SK-N-SH (cell line): ENCODE measurements at regions not wholly inside any gene's neighbourhood (a gene's known extent, or its start where the extent isn't known, plus 50 kb on each side); places are given as distances from the start of the nearest gene placed in this dataset.

Source experiments
- CTCF ChIA-PET: fragments of 300-600, 350-600 bp; formaldehyde crosslinking; extraction: SDS; loops from one replicate; lab custom pipeline; 2021; lab: Yijun Ruan, JAX
- POLR2A ChIA-PET: fragments of 350-600 bp; sonication (Branson Sonifier 250); formaldehyde crosslinking; extraction: SDS; loops from one replicate; lab custom pipeline; 2020; ENCODE audit warnings: antibody characterized with exemption, inconsistent platforms; lab: Yijun Ruan, JAX
- DNase-seq: peaks from one replicate; pipeline ENCODE4 v3.0.0; 2012
- H2AFZ ChIP-seq: fragments of 200-600 bp; sonication (generic); 2 replicates; pipeline ENCODE4 v1.8.1; 2016; ENCODE audit warnings: antibody characterized with exemption, mild to moderate bottlenecking, low read depth
- H3F3A ChIP-seq: fragments of 200-600 bp; sonication (generic); replicated peaks from 2 replicates; pipeline ENCODE3; 2016; ENCODE audit warnings: antibody characterized with exemption, mild to moderate bottlenecking; ENCODE audit not compliant: insufficient read depth
- H3K27ac ChIP-seq, 2 experiments: fragments of 200-500 bp in 1 of 2; fragments of 200-600 bp in 1 of 2; sonication (Bioruptor generic) in 1 of 2; sonication (generic), shearing (Covaris generic) in 1 of 2; 2 replicates each; pipeline versions ENCODE4 v1.5.1 to v1.6.1; 2014 to 2016; ENCODE audit warnings: low read depth in 2 of 2, inconsistent platforms in 1 of 2, low read length in 1 of 2, mild to moderate bottlenecking in 1 of 2, mixed read lengths in 1 of 2
- H3K27me3 ChIP-seq: fragments of 200-600 bp; sonication (generic), shearing (Covaris generic); 2 replicates; pipeline ENCODE4 v1.6.1; 2016; ENCODE audit warnings: mixed run types; ENCODE audit not compliant: insufficient read depth
- H3K36me3 ChIP-seq, 2 experiments: fragments of 200-500 bp in 1 of 2; fragments of 200-600 bp in 1 of 2; sonication (Bioruptor generic) in 1 of 2; sonication (generic) in 1 of 2; replicated peaks in 1 of 2; 2 replicates each; pipeline versions ENCODE3 to v1.5.1; 2014 to 2016; ENCODE audit warnings: low read length in 1 of 2, mild to moderate bottlenecking in 1 of 2; ENCODE audit not compliant: insufficient read depth in 2 of 2, control insufficient read depth in 1 of 2
- H3K4me1 ChIP-seq, 2 experiments: fragments of 200-500 bp in 1 of 2; fragments of 200-600 bp in 1 of 2; sonication (Bioruptor generic) in 1 of 2; sonication (generic), shearing (Covaris generic) in 1 of 2; 2 replicates each; pipeline versions ENCODE4 v1.5.1 to v1.6.1; 2014 to 2016; ENCODE audit warnings: low read depth in 1 of 2, low read length in 1 of 2, mixed run types in 1 of 2; ENCODE audit not compliant: insufficient read depth in 2 of 2, control insufficient read depth in 1 of 2
- H3K4me2 ChIP-seq: fragments of 200-600 bp; sonication (generic), shearing (Covaris generic); 2 replicates; pipeline ENCODE4 v1.6.1; 2017; ENCODE audit warnings: mixed run types
- H3K4me3 ChIP-seq, 2 experiments: fragments of 200-500 bp in 1 of 2; fragments of 200-600 bp in 1 of 2; sonication (Bioruptor generic) in 1 of 2; sonication (generic), shearing (Covaris generic) in 1 of 2; 2 replicates each; pipeline versions ENCODE4 v1.5.1 to v1.8.1; 2014 to 2016; ENCODE audit warnings: low read depth in 2 of 2, inconsistent platforms in 1 of 2, low read length in 1 of 2, mild to moderate bottlenecking in 1 of 2, mixed read lengths in 1 of 2, moderate library complexity in 1 of 2
- H3K79me2 ChIP-seq: fragments of 200-600 bp; sonication (generic); 2 replicates; pipeline ENCODE4 v1.8.1; 2017; ENCODE audit warnings: mild to moderate bottlenecking; ENCODE audit not compliant: insufficient read depth
- H3K9ac ChIP-seq: fragments of 200-600 bp; sonication (generic); 2 replicates; pipeline ENCODE4 v1.6.1; 2017; ENCODE audit warnings: mixed run types
- H3K9me2 ChIP-seq: fragments of 200-600 bp; sonication (generic); 2 replicates; pipeline ENCODE4 v1.6.1; 2017; ENCODE audit warnings: mixed run types
- H3K9me3 ChIP-seq: fragments of 200-600 bp; sonication (generic); 2 replicates; pipeline ENCODE4 v1.6.1; 2017; ENCODE audit warnings: mixed run types, mild to moderate bottlenecking, moderate library complexity
- H4K20me1 ChIP-seq: fragments of 200-600 bp; sonication (generic); 2 replicates; pipeline ENCODE4 v1.6.1; 2017; ENCODE audit warnings: mild to moderate bottlenecking, mixed run types; ENCODE audit not compliant: insufficient read depth
- CHD2 ChIP-seq: fragments of 150-350 bp; IDR thresholded peaks from 2 replicates; pipeline ENCODE4 v1.6.1; 2018; ENCODE audit warnings: low read length; ENCODE audit not compliant: partially characterized antibody
- ELF1 ChIP-seq: IDR thresholded peaks from 2 replicates; pipeline ENCODE4 v1.4.0; 2012
- EP300 ChIP-seq, 2 experiments: IDR thresholded peaks; 2 replicates each; pipeline versions ENCODE4 v1.4.0 to v1.6.1; 2012; ENCODE audit warnings: borderline replicate concordance in 1 of 2, low read depth in 1 of 2, low read length in 1 of 2
- EZH2phosphoT487 ChIP-seq: fragments of 200-600 bp; sonication (generic); IDR thresholded peaks from 2 replicates; pipeline ENCODE4 v1.6.1; 2017; ENCODE audit warnings: low read depth, mixed run types, mild to moderate bottlenecking, antibody characterized with exemption, moderate library complexity, borderline replicate concordance
- FOSL2 ChIP-seq: IDR thresholded peaks from 2 replicates; pipeline ENCODE4 v1.4.0; 2012; ENCODE audit warnings: low read depth, mild to moderate bottlenecking, moderate library complexity, borderline replicate concordance
- GABPA ChIP-seq: IDR thresholded peaks from 2 replicates; pipeline ENCODE4 v1.4.0; 2012; ENCODE audit warnings: low read depth, mild to moderate bottlenecking
- JUND ChIP-seq: IDR thresholded peaks from 2 replicates; pipeline ENCODE4 v1.4.0; 2012
- NFIC ChIP-seq: IDR thresholded peaks from 2 replicates; pipeline ENCODE4 v1.4.0; 2012; ENCODE audit warnings: borderline replicate concordance
- NRF1 ChIP-seq: IDR thresholded peaks from 2 replicates; pipeline ENCODE4 v1.6.1; 2012; ENCODE audit warnings: low read depth, mild to moderate bottlenecking, low read length
- RFX5 ChIP-seq: IDR thresholded peaks from 2 replicates; pipeline ENCODE4 v1.6.1; 2012; ENCODE audit warnings: mild to moderate bottlenecking, improper control_type of control experiment, low read length
- TAF1 ChIP-seq: IDR thresholded peaks from 2 replicates; pipeline ENCODE4 v1.6.1; 2012; ENCODE audit warnings: low read depth, mild to moderate bottlenecking, low read length, moderate library complexity, borderline replicate concordance
- YY1 ChIP-seq: IDR thresholded peaks from 2 replicates; pipeline ENCODE4 v1.4.0; 2012; ENCODE audit warnings: low read depth, mild to moderate bottlenecking
- ZBTB33 ChIP-seq: IDR thresholded peaks from 2 replicates; pipeline ENCODE4 v1.4.0; 2012; ENCODE audit warnings: low read depth, borderline replicate concordance
- WGBS: methylation state at CpG from one replicate; pipeline ENCODE4 v1.1.6; 2017; ENCODE audit warnings: low lambda C conversion rate; 5-methylcytosine and 5-hydroxymethylcytosine counted together

- POLR2A ChIA-PET, result no interaction called here
Observed at GRCh38 chr16:66146798-66147197, 219.7 kb upstream of the CDH5 start.

GRCh38 chr16:66144641-66145040 is 221.8 kb upstream of the CDH5 start:
- DNase-seq, result no peak
- Histone ChIP-seq H3K27ac (no peak overlapping the region), H3K27me3 (no peaks in the 10 kb centered on the region), H3K36me3 (no peaks in the 10 kb centered on the region), H4K20me1 (no peaks in the 10 kb centered on the region), H3K4me1 (peaks cover 0 to 7% of the 10 kb centered on the region in 2 experiments; a peak in 2 of 4 replicates)
- TF ChIP-seq FOSL2 (no peak), NRF1 (no peak), EZH2phosphoT487 (no peak), RFX5 (no peak), GABPA (no peak)
- TF ChIP-seq, all 33 proteins: peak for 0
- Histone ChIP-seq H3K9me2 (no peaks in the 10 kb centered on the region), H3K9me3 (no peaks in the 10 kb centered on the region), H3K4me3 (no peak overlapping the region), H3K9ac (no peak overlapping the region), H3K4me2 (no peak overlapping the region), H3K79me2 (no peaks in the 10 kb centered on the region), H2AFZ (no peak overlapping the region), H3F3A (no peaks in the 10 kb centered on the region)
- 75% methylated on average over 3 of the region's 3 CpGs for WGBS
- POLR2A ChIA-PET, result no interaction called here
- CTCF ChIA-PET, result interaction anchor here (1.2 kb wide), 1 partner anchor 127 kb away, joined by 3 read pairs; no protein-coding TSS in a partner anchor

More at GRCh38 chr16:66146798-66147197, 219.7 kb upstream of the CDH5 start:
- Histone ChIP-seq H3K36me3 (no peaks in the 10 kb centered on the region), H3K9ac (no peak overlapping the region), H3K9me3 (no peaks in the 10 kb centered on the region), H3K9me2 (no peaks in the 10 kb centered on the region), H3K27ac (peak overlapping the region in 1 of 2 experiments; percentile 71; a peak in 1 of 4 replicates), H3F3A (no peaks in the 10 kb centered on the region), H3K4me3 (no peak overlapping the region), H3K4me2 (no peak overlapping the region), H3K4me1 (peaks cover 0 to 7% of the 10 kb centered on the region in 2 experiments; a peak in 2 of 4 replicates), H3K79me2 (no peaks in the 10 kb centered on the region), H2AFZ (no peak overlapping the region), H4K20me1 (no peaks in the 10 kb centered on the region), H3K27me3 (no peaks in the 10 kb centered on the region)
- WGBS, result 71% methylated on average over 9 of the region's 9 CpGs
- CTCF ChIA-PET, result no interaction called here
- DNase-seq, result no peak
- TF ChIP-seq CHD2, result no peak
- TF ChIP-seq EP300 (IDR thresholded peaks at IDR 0.05; ENCODE audit: borderline replicate concordance in 1 of 2, low read depth in 1 of 2, low read length in 1 of 2), result no peak
- TF ChIP-seq JUND, result no peak
- no peak for TF ChIP-seq TAF1
- TF ChIP-seq ELF1, result no peak
- no peak for TF ChIP-seq RFX5
- no peak for TF ChIP-seq YY1
- no peak for TF ChIP-seq NFIC
- TF ChIP-seq ZBTB33, result no peak
